Hepatocyte (in vitro differentiated cells): ENCODE measurements at regions not wholly inside any gene's neighbourhood (a gene's known extent, or its start where the extent isn't known, plus 50 kb on each side); places are given as distances from the start of the nearest gene placed in this dataset.

Experiments
- DNase-seq: peaks from one replicate; pipeline ENCODE4 v3.0.0-alpha.2; 2016; ENCODE audit warnings: low spot score
- H2AFZ ChIP-seq: fragments of 200-600 bp; sonication (generic); 2 replicates; pipeline ENCODE4 v1.6.0; 2016; ENCODE audit warnings: antibody characterized with exemption, mild to moderate bottlenecking
- H3K27ac ChIP-seq: fragments of 200-600 bp; sonication (generic); 2 replicates; pipeline ENCODE4 v1.5.1; 2016; ENCODE audit warnings: mild to moderate bottlenecking
- H3K27me3 ChIP-seq: fragments of 200-600 bp; sonication (generic); 2 replicates; pipeline ENCODE4 v1.6.1; 2016
- H3K36me3 ChIP-seq: fragments of 200-600 bp; sonication (generic); replicated peaks from 2 replicates; pipeline ENCODE4 v1.5.1; 2016; ENCODE audit warnings: low read depth; ENCODE audit not compliant: insufficient read depth
- H3K4me1 ChIP-seq: fragments of 200-600 bp; sonication (generic); 2 replicates; pipeline ENCODE4 v1.5.1; 2016; ENCODE audit warnings: mild to moderate bottlenecking, moderate library complexity; ENCODE audit not compliant: insufficient read depth
- H3K4me2 ChIP-seq: fragments of 200-600 bp; sonication (generic); 2 replicates; pipeline ENCODE4 v1.6.0; 2016
- H3K4me3 ChIP-seq: fragments of 200-600 bp; sonication (generic); 2 replicates; pipeline ENCODE4 v1.5.1; 2016; ENCODE audit warnings: mild to moderate bottlenecking
- H3K79me2 ChIP-seq: fragments of 200-600 bp; sonication (generic); 2 replicates; pipeline ENCODE4 v1.6.0; 2017; ENCODE audit warnings: mild to moderate bottlenecking
- H3K9me2 ChIP-seq: fragments of 200-600 bp; sonication (generic); replicated peaks from 2 replicates; pipeline ENCODE4 v1.6.0; 2017; ENCODE audit warnings: mild to moderate bottlenecking; ENCODE audit not compliant: insufficient read depth
- H3K9me3 ChIP-seq: fragments of 200-600 bp; sonication (generic); 2 replicates; pipeline ENCODE4 v1.5.1; 2016; ENCODE audit warnings: low read depth, mild to moderate bottlenecking
- H4K20me1 ChIP-seq: fragments of 200-600 bp; sonication (generic); 2 replicates; pipeline ENCODE4 v1.6.0; 2016; ENCODE audit warnings: mild to moderate bottlenecking; ENCODE audit not compliant: insufficient read depth, poor library complexity, severe bottlenecking
- CTCF ChIP-seq: fragments of 200-600 bp; sonication (generic); IDR thresholded peaks from 2 replicates; pipeline ENCODE4 v1.5.1; 2016; ENCODE audit warnings: antibody characterized with exemption, mild to moderate bottlenecking; ENCODE audit not compliant: poor library complexity
- EZH2 ChIP-seq: fragments of 200-600 bp; sonication (generic); IDR thresholded peaks from 2 replicates; pipeline ENCODE4 v1.6.1; 2016; ENCODE audit warnings: antibody characterized with exemption, mild to moderate bottlenecking, borderline replicate concordance
- EZH2phosphoT487 ChIP-seq: fragments of 200-600 bp; sonication (generic); IDR thresholded peaks from one replicate; pipeline ENCODE4 v1.6.1; 2018; ENCODE audit warnings: antibody characterized with exemption, mild to moderate bottlenecking, low read depth, moderate library complexity; ENCODE audit not compliant: unreplicated experiment, severe bottlenecking
- WGBS: methylation state at CpG from one replicate; pipeline ENCODE4 v1.1.6; 2016; ENCODE audit warnings: low lambda C conversion rate; ENCODE audit errors: missing lambda C conversion rate; 5-methylcytosine and 5-hydroxymethylcytosine counted together

DNA sequence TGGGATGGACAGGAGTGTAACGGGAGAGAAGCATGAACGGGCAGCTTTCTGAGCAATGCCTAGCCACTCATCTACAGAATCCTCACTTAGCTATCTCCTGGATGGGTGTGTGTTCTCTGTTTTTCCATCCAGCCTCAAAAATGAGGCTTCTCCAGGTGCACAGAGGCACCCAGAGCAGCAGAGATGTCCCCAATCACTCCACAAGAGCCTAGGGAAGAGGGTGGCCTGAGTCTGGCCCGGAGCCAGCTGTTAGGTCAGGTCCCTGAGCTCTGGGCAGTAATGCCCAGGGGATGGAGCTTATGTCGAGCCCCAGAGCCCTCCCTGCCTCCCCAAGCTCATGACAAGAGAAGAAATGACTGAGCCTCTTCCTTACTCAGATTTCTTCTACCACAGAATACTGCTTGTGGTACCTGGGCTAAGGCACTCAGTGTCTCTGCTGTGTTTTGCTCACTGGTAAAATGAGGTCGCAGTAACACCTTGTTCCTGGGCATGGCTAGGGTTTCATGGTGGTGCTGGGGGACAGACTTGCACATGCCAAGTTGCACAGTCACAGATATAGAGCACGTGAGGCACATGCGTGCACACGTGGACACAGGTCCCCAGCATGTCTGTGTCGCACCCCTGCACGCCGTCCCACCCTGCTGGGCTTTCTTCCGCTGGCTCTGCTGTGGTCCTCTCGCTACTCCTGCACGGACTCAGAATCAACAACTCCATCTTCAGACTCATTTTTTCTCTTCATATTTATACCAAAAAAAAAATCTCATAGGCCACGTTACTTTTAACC, 86.6 kb upstream of the SOX1 start:
- no peak overlapping the region for H3K4me2 ChIP-seq
- no peaks in the 10 kb centered on the region for H4K20me1 ChIP-seq
- no peaks in the 10 kb centered on the region for H3K9me3 ChIP-seq
- no peak overlapping the region for H3K4me3 ChIP-seq
- H2AFZ ChIP-seq: no peak overlapping the region
- WGBS: 90% methylated on average over 15 of the region's 15 CpGs
- DNase-seq: no peak
- no peaks in the 10 kb centered on the region for H3K36me3 ChIP-seq
- H3K79me2 ChIP-seq: no peaks in the 10 kb centered on the region
- no peak for TF ChIP-seq CTCF
- TF ChIP-seq EZH2phosphoT487: no peak
- no peak for TF ChIP-seq EZH2
- H3K27ac ChIP-seq: no peak overlapping the region
- H3K27me3 ChIP-seq: peaks cover 8% of the 10 kb centered on the region
- no peaks in the 10 kb centered on the region for H3K9me2 ChIP-seq
- H3K4me1 ChIP-seq: no peaks in the 10 kb centered on the region

GRCh38 chr13:111981006-111981405, 85.9 kb upstream of the SOX1 start:
- no peak overlapping the region for H3K4me3 ChIP-seq
- no peaks in the 10 kb centered on the region for H3K4me1 ChIP-seq
- no peaks in the 10 kb centered on the region for H3K9me3 ChIP-seq
- H3K4me2 ChIP-seq: no peak overlapping the region
- no peaks in the 10 kb centered on the region for H3K9me2 ChIP-seq
- no peaks in the 10 kb centered on the region for H3K36me3 ChIP-seq
- DNase-seq: no peak
- H3K79me2 ChIP-seq: no peaks in the 10 kb centered on the region
- H4K20me1 ChIP-seq: no peaks in the 10 kb centered on the region
- no peak overlapping the region for H3K27ac ChIP-seq
- H2AFZ ChIP-seq: no peak overlapping the region
- H3K27me3 ChIP-seq: peaks cover 8% of the 10 kb centered on the region
- TF ChIP-seq EZH2phosphoT487 (no peak), CTCF (no peak), EZH2 (no peak)
- WGBS: 95% methylated on average over 12 of the region's 12 CpGs

DNA sequence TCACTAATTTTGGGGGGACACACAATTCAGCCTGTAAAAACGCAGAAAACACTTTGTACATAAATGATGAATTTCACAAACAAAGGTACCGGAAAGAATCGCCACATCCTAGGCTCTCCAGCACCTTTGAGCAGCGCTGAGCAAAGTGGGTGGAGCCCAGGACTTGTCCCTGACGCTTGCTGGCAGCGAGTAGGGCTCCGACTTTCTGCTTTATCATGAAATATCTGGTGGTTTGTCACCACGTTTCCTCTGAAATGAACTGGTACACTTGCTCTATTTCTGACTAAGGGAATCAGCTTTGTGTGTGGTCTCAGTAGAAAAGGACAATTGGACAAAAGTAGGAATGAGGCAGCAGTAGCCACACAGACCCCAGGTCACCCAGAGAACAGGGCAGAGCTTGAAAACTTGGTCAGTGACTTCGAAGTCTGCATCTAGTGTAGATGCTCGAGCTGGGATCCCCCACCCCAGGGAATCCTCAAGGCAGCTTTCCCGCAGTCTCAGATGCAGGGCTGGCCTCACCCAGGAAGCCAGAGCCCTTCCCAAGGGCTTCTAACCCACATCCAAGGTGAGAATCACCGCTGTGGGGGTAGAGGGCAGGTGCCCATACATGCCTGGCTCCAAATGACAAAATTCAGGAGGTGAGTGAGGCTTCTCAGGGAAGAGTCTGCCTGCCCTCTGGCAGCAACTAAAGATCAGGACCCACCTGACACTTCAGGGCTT, 85.3 kb upstream of the SOX1 start:
- Histone ChIP-seq H3K36me3 (no peaks in the 10 kb centered on the region), H3K4me2 (no peak overlapping the region), H3K9me3 (no peaks in the 10 kb centered on the region), H3K4me3 (no peak overlapping the region), H4K20me1 (no peaks in the 10 kb centered on the region), H3K79me2 (no peaks in the 10 kb centered on the region), H3K27ac (no peak overlapping the region), H3K9me2 (no peaks in the 10 kb centered on the region), H3K27me3 (peaks cover 8% of the 10 kb centered on the region), H3K4me1 (no peaks in the 10 kb centered on the region), H2AFZ (no peak overlapping the region)
- 73% methylated on average over 12 of the region's 12 CpGs for WGBS
- TF ChIP-seq EZH2phosphoT487 (no peak), EZH2 (no peak), CTCF (no peak)
- no peak for DNase-seq
